ENCODE measurements at regions not wholly inside any gene's neighbourhood (a gene's known extent, or its start where the extent isn't known, plus 50 kb on each side); places are given as distances from the start of the nearest gene placed in this dataset.

- no peak for DNase-seq (ENCODE audit: low spot score)
These were observed 474.7 kb downstream of the ANKRD7 start for GRCh38 chr7:118699222-118699621.

GRCh38 chr7:118708741-118709140 is 484.2 kb downstream of the ANKRD7 start:
- DNase-seq (ENCODE audit: low spot score), result no peak

- no peak for DNase-seq (ENCODE audit: low spot score)
These were observed 487.2 kb downstream of the ANKRD7 start for GRCh38 chr7:118711688-118712087.

- DNase-seq (ENCODE audit: low spot score), result no peak
These were observed 488.5 kb downstream of the ANKRD7 start for GRCh38 chr7:118713039-118713438.

GRCh38 chr7:118720632-118721031 is 496.1 kb downstream of the ANKRD7 start:
- no peak for DNase-seq (ENCODE audit: low spot score)

- DNase-seq (ENCODE audit: low spot score), result no peak
These were observed 507.4 kb downstream of the ANKRD7 start for GRCh38 chr7:118731854-118732253.

- DNase-seq (ENCODE audit: low spot score), result no peak
These were observed 510.0 kb downstream of the ANKRD7 start for GRCh38 chr7:118734541-118734940.

- no peak for DNase-seq (ENCODE audit: low spot score)
These were observed 510.9 kb downstream of the ANKRD7 start for GRCh38 chr7:118735441-118735840.

- no peak for DNase-seq (ENCODE audit: low spot score)
These were observed 513.4 kb downstream of the ANKRD7 start for GRCh38 chr7:118737935-118738334.

GRCh38 chr7:118745927-118746326 is 521.4 kb downstream of the ANKRD7 start:
- DNase-seq (ENCODE audit: low spot score), result no peak

GRCh38 chr7:118747473-118747872 is 523.0 kb downstream of the ANKRD7 start:
- DNase-seq (ENCODE audit: low spot score), result no peak

GRCh38 chr7:118753479-118753878 is 529.0 kb downstream of the ANKRD7 start:
- no peak for DNase-seq (ENCODE audit: low spot score)

GRCh38 chr7:118754608-118755007 is 530.1 kb downstream of the ANKRD7 start:
- no peak for DNase-seq (ENCODE audit: low spot score)

- no peak for DNase-seq (ENCODE audit: low spot score)
These were observed 530.6 kb downstream of the ANKRD7 start for GRCh38 chr7:118755067-118755625.

GRCh38 chr7:118757066-118757465 is 532.6 kb downstream of the ANKRD7 start:
- no peak for DNase-seq (ENCODE audit: low spot score)

GRCh38 chr7:118758582-118758981 is 534.1 kb downstream of the ANKRD7 start:
- no peak for DNase-seq (ENCODE audit: low spot score)

- DNase-seq (ENCODE audit: low spot score), result no peak
These were observed 535.4 kb downstream of the ANKRD7 start for GRCh38 chr7:118759921-118760320.

- DNase-seq (ENCODE audit: low spot score), result no peak
These were observed 537.9 kb downstream of the ANKRD7 start for GRCh38 chr7:118762451-118762850.

- DNase-seq (ENCODE audit: low spot score), result no peak
These were observed 539.7 kb downstream of the ANKRD7 start for GRCh38 chr7:118764221-118764620.

GRCh38 chr7:118771672-118772071 is 547.2 kb downstream of the ANKRD7 start:
- DNase-seq (ENCODE audit: low spot score), result no peak

GRCh38 chr7:118777308-118777707 is 552.8 kb downstream of the ANKRD7 start:
- DNase-seq (ENCODE audit: low spot score), result no peak

- DNase-seq (ENCODE audit: low spot score), result no peak
These were observed 568.2 kb downstream of the ANKRD7 start for GRCh38 chr7:118792682-118793081.

- DNase-seq (ENCODE audit: low spot score), result no peak
These were observed 569.1 kb downstream of the ANKRD7 start for GRCh38 chr7:118793582-118793981.

GRCh38 chr7:118794419-118794818 is 569.9 kb downstream of the ANKRD7 start:
- no peak for DNase-seq (ENCODE audit: low spot score)

GRCh38 chr7:118801366-118801765 is 576.9 kb downstream of the ANKRD7 start:
- no peak for DNase-seq (ENCODE audit: low spot score)

Measured in HuH-7 (cell line).